ENCODE measurements at regions not wholly inside any gene's neighbourhood (a gene's known extent, or its start where the extent isn't known, plus 50 kb on each side); places are given as distances from the start of the nearest gene placed in this dataset.

GRCh38 chr2:60175290-60175689 is 378.2 kb downstream of the BCL11A start:
- Histone ChIP-seq H4K91ac (replicated peaks; ENCODE audit: insufficient read length, low read length) (no peak overlapping the region), H2BK120ac (replicated peaks; ENCODE audit: low read depth, low read length) (no peak overlapping the region)

More at GRCh38 chr2:60175290-60175689, 378.2 kb downstream of the BCL11A start:
- Histone ChIP-seq H3K18ac (ENCODE audit: extremely low read depth, low read length) (no peak overlapping the region), H3K4ac (replicated peaks; ENCODE audit: insufficient read length, low read depth, low read length) (no peak overlapping the region), H2BK15ac (ENCODE audit: low read length) (no peak overlapping the region), H3K9ac (replicated peaks in 1 of 4; ENCODE audit: extremely low read depth in 1 of 4, low read depth in 3 of 4, low read length in 3 of 4) (no peak overlapping the region), H3K36me3 (ENCODE audit: control insufficient read depth in 2 of 4, insufficient read depth in 4 of 4, low read length in 3 of 4) (no peaks in the 10 kb centered on the region), H4K20me1 (replicated peaks in 1 of 2; ENCODE audit: control insufficient read depth in 1 of 2, insufficient read depth in 2 of 2, low read length in 2 of 2) (peaks cover 0 to 2% of the 10 kb centered on the region in 2 experiments), H2BK12ac (ENCODE audit: low read depth, low read length) (no peak overlapping the region), H2AK5ac (ENCODE audit: low read depth, low read length) (no peak overlapping the region), H3K79me2 (ENCODE audit: control insufficient read depth in 1 of 2, insufficient read depth in 2 of 2, low read length in 2 of 2) (no peaks in the 10 kb centered on the region), H4K5ac (ENCODE audit: insufficient read length, low read depth, low read length) (no peak overlapping the region), H3K4me1 (replicated peaks in 1 of 4; ENCODE audit: control insufficient read depth in 3 of 4, insufficient read depth in 4 of 4, low read length in 3 of 4) (no peaks in the 10 kb centered on the region), H4K8ac (ENCODE audit: extremely low read depth, insufficient read depth, low read length) (no peak overlapping the region), H2AFZ (ENCODE audit: low read length) (no peak overlapping the region), H3K23me2 (ENCODE audit: low read depth, low read length) (no peaks in the 10 kb centered on the region; the same call in 1 of the 2 replicates), H3K79me1 (ENCODE audit: low read depth, low read length) (no peaks in the 10 kb centered on the region), H3K27ac (ENCODE audit: low read depth, low read length) (no peak overlapping the region), H3K23ac (ENCODE audit: insufficient read length) (no peak overlapping the region), H3K14ac (ENCODE audit: insufficient read length) (no peak overlapping the region), H3K9me3 (ENCODE audit: insufficient read depth in 2 of 2, low read depth in 1 of 2, low read length in 1 of 2) (no peaks in the 10 kb centered on the region), H2BK20ac (ENCODE audit: low read length) (no peak overlapping the region), H2BK5ac (ENCODE audit: low read depth, low read length) (no peak overlapping the region), H3K56ac (replicated peaks; ENCODE audit: insufficient read length, low read depth, low read length) (no peak overlapping the region), H3K4me2 (ENCODE audit: insufficient read depth in 1 of 2, low read depth in 2 of 2, low read length in 2 of 2) (no peak overlapping the region), H3K4me3 (ENCODE audit: extremely low read depth in 1 of 4, insufficient read depth in 2 of 4, low read depth in 3 of 4, low read length in 4 of 4) (no peak overlapping the region), H3K27me3 (replicated peaks in 1 of 4; ENCODE audit: control insufficient read depth in 3 of 4, extremely low read depth in 1 of 4, insufficient read depth in 3 of 4, low read length in 3 of 4) (no peaks in the 10 kb centered on the region)
- CTCF ChIA-PET (ENCODE audit: partially characterized antibody) = no interaction called here
- POLR2A ChIA-PET (ENCODE audit: partially characterized antibody) = no interaction called here
- FAIRE-seq (no peak), DNase-seq (ENCODE audit: low read depth in 1 of 2, low spot score in 2 of 2) (no peak)
- TF ChIP-seq ASH2L (IDR thresholded peaks at IDR 0.05; ENCODE audit: low read length) = no peak
- TF ChIP-seq KDM4A (IDR thresholded peaks at IDR 0.05; ENCODE audit: low read depth, low read length, severe bottlenecking) = no peak
- TF ChIP-seq JUND (IDR thresholded peaks at IDR 0.05; ENCODE audit: low read length) = no peak
- TF ChIP-seq ZNF274 (IDR thresholded peaks at IDR 0.05; ENCODE audit: borderline replicate concordance, extremely low read depth, low read length) = no peak
- TF ChIP-seq TEAD4 (IDR thresholded peaks at IDR 0.05; ENCODE audit: low read depth, low read length) = no peak
- no peak for TF ChIP-seq RFX5 (IDR thresholded peaks at IDR 0.05; ENCODE audit: borderline replicate concordance, low read depth, low read length)
